CD4-positive, CD25-positive, alpha-beta regulatory T cell (primary cell): ENCODE measurements at regions not wholly inside any gene's neighbourhood (a gene's known extent, or its start where the extent isn't known, plus 50 kb on each side); places are given as distances from the start of the nearest gene placed in this dataset.

ENCODE experiments used
- ATAC-seq, 2 donors: fragments of 150-1000 bp; cut with Tn5 transposase; one replicate each; pipeline ENCODE4 v1.10.0; 2021; ENCODE audit warnings: low read depth in 2 of 2, moderate number of reproducible peaks in 2 of 2, moderate library complexity in 1 of 2
- DNase-seq, 3 donors: peaks; one replicate each; pipeline versions ENCODE4 v3.0.0 to v3.0.0-alpha.2; 2012 to 2022; ENCODE audit warnings: mixed read lengths in 1 of 3
- H3K27ac ChIP-seq: one replicate; pipeline ENCODE4 v1.7.0; 2013; ENCODE audit warnings: mild to moderate bottlenecking, low read length; ENCODE audit not compliant: insufficient read depth, poor library complexity, severe bottlenecking
- H3K27me3 ChIP-seq: one replicate; pipeline ENCODE4 v1.7.0; 2013; ENCODE audit warnings: low read length; ENCODE audit not compliant: control insufficient read depth, insufficient read depth
- H3K36me3 ChIP-seq: one replicate; pipeline ENCODE4 v1.7.0; 2013; ENCODE audit warnings: mild to moderate bottlenecking, low read length, moderate library complexity; ENCODE audit not compliant: control insufficient read depth, insufficient read depth
- H3K4me1 ChIP-seq: 2 replicates; pipeline ENCODE4 v1.7.0; 2013; ENCODE audit warnings: mild to moderate bottlenecking, low read length; ENCODE audit not compliant: insufficient read depth, control insufficient read depth, poor library complexity, severe bottlenecking
- H3K4me3 ChIP-seq: one replicate; pipeline ENCODE4 v1.7.0; 2013; ENCODE audit warnings: low read depth, mild to moderate bottlenecking, low read length, moderate library complexity
- H3K9me3 ChIP-seq, 2 experiments: 1 replicate in 1 of 2; 2 replicates in 1 of 2; pipeline ENCODE4 v1.7.0; 2013; ENCODE audit warnings: low read length in 2 of 2, mild to moderate bottlenecking in 1 of 2, moderate library complexity in 1 of 2; ENCODE audit not compliant: control insufficient read depth in 2 of 2
- H3K27ac Mint-ChIP-seq, 3 donors: one replicate each; pipeline ENCODE4 v1.8.0; 2020 to 2022; ENCODE audit warnings: mild to moderate bottlenecking in 3 of 3, mixed read lengths in 3 of 3, moderate library complexity in 2 of 3
- H3K27me3 Mint-ChIP-seq: one replicate; pipeline ENCODE4 v1.8.0; 2022; ENCODE audit warnings: mild to moderate bottlenecking, mixed read lengths
- H3K36me3 Mint-ChIP-seq: one replicate; pipeline ENCODE4 v1.8.0; 2020; ENCODE audit warnings: mixed read lengths
- H3K4me1 Mint-ChIP-seq, 4 donors: one replicate each; pipeline ENCODE4 v1.8.0; 2020 to 2022; ENCODE audit warnings: mixed read lengths in 4 of 4, mild to moderate bottlenecking in 1 of 4
- H3K4me3 Mint-ChIP-seq, 4 donors: one replicate each; pipeline ENCODE4 v1.8.0; 2020 to 2022; ENCODE audit warnings: mild to moderate bottlenecking in 4 of 4, mixed read lengths in 4 of 4, moderate library complexity in 3 of 4
- H3K9me3 Mint-ChIP-seq, 7 donors: one replicate each; pipeline ENCODE4 v1.8.0; 2020 to 2022; ENCODE audit warnings: mixed read lengths in 7 of 7, mild to moderate bottlenecking in 3 of 7, moderate library complexity in 2 of 7

DNA sequence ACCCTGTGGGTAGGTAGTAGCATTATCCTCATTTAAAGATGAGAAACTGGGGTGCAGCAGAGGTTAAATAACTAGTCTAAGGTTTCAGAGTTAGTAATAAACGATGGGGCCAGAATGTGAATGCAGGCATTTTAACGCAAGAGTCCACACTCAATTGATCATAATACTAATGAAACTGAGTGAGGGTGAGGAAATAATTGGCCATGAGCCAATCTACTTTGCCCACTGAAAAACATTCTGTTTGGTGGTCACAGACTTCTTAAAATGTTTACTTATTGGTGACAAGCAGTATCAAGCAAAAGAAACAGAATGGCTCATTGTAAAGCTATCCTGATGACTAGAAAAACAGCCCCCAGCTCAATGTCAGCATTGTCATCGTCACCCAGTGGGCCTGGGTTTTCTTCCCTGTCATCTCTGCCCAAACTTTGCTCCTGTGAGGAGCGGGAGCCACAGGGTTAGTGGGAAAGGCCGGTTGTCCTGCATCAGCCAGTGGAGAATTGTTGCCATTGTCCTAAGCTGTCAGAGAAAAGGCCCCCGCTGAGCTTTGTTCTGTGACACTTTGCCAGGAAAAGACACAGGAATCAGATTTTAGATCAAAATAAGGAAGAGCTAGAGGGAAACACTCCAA, 77.3 kb upstream of the MAN2A1 start:
- Histone ChIP-seq H3K36me3 (no peaks in the 10 kb centered on the region), H3K4me3 (no peak overlapping the region), H3K9me3 (no peaks in the 10 kb centered on the region), H3K4me1 (no peaks in the 10 kb centered on the region), H3K27ac (no peak overlapping the region), H3K27me3 (no peaks in the 10 kb centered on the region)
- no peak overlapping the region for H3K27ac Mint-ChIP-seq
- no peaks in the 10 kb centered on the region for H3K9me3 Mint-ChIP-seq
- H3K27me3 Mint-ChIP-seq = no peaks in the 10 kb centered on the region
- no peaks in the 10 kb centered on the region for H3K4me1 Mint-ChIP-seq
- no peaks in the 10 kb centered on the region for H3K36me3 Mint-ChIP-seq
- DNase-seq (no peak), ATAC-seq (no peak)
- no peak overlapping the region for H3K4me3 Mint-ChIP-seq

DNA sequence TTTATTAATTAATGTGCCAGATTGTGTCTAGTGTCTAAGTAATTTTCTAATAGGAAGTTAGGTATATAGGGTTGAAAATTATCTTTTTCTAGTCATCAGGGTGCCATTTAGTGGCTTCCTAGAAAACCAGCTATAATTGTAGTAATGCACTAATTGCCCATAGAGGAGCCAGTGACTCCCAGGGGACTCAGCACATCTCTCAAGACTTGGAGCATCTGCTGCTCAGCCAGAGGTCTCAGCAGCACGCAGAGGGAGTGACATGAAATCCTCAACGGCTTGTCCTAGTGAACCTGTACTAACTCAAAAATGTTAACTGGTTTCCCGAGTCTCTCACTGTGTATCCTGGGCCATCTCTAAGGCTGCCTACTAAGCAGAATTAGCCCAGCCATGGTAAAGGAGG, 78.2 kb upstream of the MAN2A1 start:
- no peak overlapping the region for H3K27ac ChIP-seq
- Mint-ChIP-seq H3K4me1 (no peaks in the 10 kb centered on the region), H3K36me3 (no peaks in the 10 kb centered on the region), H3K9me3 (no peaks in the 10 kb centered on the region), H3K27ac (no peak overlapping the region), H3K4me3 (no peak overlapping the region), H3K27me3 (no peaks in the 10 kb centered on the region)
- no peaks in the 10 kb centered on the region for H3K36me3 ChIP-seq
- H3K4me3 ChIP-seq = no peak overlapping the region
- no peaks in the 10 kb centered on the region for H3K9me3 ChIP-seq
- ATAC-seq = no peak
- H3K27me3 ChIP-seq = no peaks in the 10 kb centered on the region
- DNase-seq = no peak
- H3K4me1 ChIP-seq = no peaks in the 10 kb centered on the region

DNA sequence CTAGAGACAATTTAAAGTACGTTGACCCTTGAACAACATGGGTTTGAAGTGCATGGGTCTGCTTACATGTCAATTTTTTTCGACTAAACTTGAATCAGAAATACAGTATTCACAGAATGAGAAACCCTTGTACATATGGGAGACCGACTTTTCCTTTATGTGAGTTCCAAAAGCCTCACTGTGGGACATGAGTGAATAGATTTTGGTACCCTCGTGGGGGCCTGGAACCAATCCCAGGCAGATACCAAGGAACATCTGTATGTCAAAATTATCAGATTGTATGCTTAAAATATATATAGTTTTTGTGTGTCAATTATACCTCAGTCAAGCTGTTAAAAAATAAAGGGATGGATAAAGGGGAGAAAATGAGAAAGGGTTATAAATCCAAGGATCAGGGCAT, 78.7 kb upstream of the MAN2A1 start:
- no peaks in the 10 kb centered on the region for H3K27me3 Mint-ChIP-seq

DNA sequence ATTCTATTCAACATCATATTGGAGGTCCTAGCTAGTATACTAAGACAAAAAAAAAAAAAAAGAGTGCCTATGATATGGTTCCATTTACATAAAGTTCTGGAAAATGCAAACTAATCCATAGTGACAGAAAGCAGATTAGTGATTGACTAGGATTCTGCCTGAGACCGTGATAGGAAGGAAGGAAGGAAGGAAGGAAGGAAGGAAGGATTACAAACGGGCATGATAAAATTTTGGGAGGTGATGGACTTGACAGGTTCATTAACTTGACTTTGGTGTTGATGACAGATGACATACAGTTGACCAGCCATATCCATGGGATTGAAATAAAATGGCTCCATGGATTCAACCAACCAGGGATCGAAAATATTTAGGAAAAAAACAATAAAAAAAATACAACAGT, 79.1 kb upstream of the MAN2A1 start:
- Mint-ChIP-seq H3K4me3 (no peak overlapping the region), H3K27ac (no peak overlapping the region), H3K36me3 (no peaks in the 10 kb centered on the region), H3K4me1 (no peaks in the 10 kb centered on the region), H3K9me3 (no peaks in the 10 kb centered on the region), H3K27me3 (no peaks in the 10 kb centered on the region)
- Histone ChIP-seq H3K4me1 (no peaks in the 10 kb centered on the region), H3K36me3 (no peaks in the 10 kb centered on the region), H3K27ac (no peak overlapping the region), H3K9me3 (no peaks in the 10 kb centered on the region), H3K4me3 (no peak overlapping the region), H3K27me3 (no peaks in the 10 kb centered on the region)
- DNase-seq = no peak
- no peak for ATAC-seq

More for the DNA sequence above, 78.7 kb upstream of the MAN2A1 start:
- ATAC-seq (no peak), DNase-seq (no peak)
- H3K36me3 ChIP-seq = no peaks in the 10 kb centered on the region
- no peaks in the 10 kb centered on the region for H3K4me1 ChIP-seq
- no peaks in the 10 kb centered on the region for H3K9me3 Mint-ChIP-seq
- no peaks in the 10 kb centered on the region for H3K4me1 Mint-ChIP-seq
- H3K9me3 ChIP-seq = no peaks in the 10 kb centered on the region
- no peak overlapping the region for H3K27ac Mint-ChIP-seq
- no peaks in the 10 kb centered on the region for H3K36me3 Mint-ChIP-seq
- no peak overlapping the region for H3K4me3 ChIP-seq
- no peaks in the 10 kb centered on the region for H3K27me3 ChIP-seq
- H3K4me3 Mint-ChIP-seq = no peak overlapping the region
- no peak overlapping the region for H3K27ac ChIP-seq

DNA sequence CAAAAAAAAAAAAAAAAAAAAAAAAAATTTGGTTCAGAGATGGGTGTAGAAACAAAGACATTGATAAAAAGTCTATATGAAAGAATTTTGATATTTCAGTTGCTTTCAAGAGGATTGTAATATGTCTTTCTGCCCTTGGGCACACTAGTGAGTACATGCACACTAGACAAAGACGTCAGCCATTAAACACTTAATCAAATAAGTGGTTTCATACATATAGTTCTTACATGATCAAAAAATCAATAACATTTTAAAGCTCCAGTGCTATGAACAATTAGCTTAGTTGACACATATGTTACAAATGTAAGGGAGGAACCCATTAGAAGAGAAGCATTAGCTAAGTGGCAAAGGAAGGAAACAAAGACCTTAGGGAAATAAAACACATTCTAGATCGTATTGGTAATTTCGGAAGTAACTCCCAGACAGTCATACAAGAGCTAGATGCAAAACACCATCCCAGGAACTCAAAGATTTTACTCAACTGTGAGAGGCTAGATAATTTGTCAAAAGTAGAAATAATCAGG, 84.5 kb upstream of the MAN2A1 start:
- Mint-ChIP-seq H3K36me3 (no peaks in the 10 kb centered on the region), H3K27me3 (peaks cover 5% of the 10 kb centered on the region), H3K9me3 (peaks cover 0 to 3% (median 0%) of the 10 kb centered on the region in 7 donors), H3K27ac (no peak overlapping the region), H3K4me3 (no peak overlapping the region), H3K4me1 (no peaks in the 10 kb centered on the region)
- no peak for DNase-seq
- no peak for ATAC-seq
- Histone ChIP-seq H3K4me1 (no peaks in the 10 kb centered on the region), H3K36me3 (no peaks in the 10 kb centered on the region), H3K4me3 (no peak overlapping the region), H3K27ac (no peak overlapping the region), H3K9me3 (no peaks in the 10 kb centered on the region), H3K27me3 (no peaks in the 10 kb centered on the region)

DNA sequence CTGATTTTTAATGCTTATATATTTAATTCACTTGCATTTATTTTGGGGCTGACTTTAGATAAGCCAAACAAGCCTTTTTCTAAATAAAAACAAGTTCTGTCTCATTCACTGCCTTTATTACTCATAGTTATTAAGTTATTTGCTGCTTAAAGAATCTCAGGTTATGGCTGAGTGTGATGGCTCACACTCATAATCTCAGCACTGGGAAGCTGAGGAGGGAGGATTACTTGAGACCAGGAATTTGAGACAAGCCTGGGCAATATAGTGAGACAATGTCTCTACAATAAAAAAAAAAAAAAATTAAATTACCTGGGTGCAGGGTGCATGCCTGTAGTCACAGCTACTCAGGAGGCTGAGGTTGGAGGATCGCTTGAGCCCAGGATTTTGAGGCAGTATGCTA, 85.0 kb upstream of the MAN2A1 start:
- H3K4me1 ChIP-seq = no peaks in the 10 kb centered on the region
- no peak overlapping the region for H3K27ac ChIP-seq
- ATAC-seq = no peak
- H3K27me3 ChIP-seq = no peaks in the 10 kb centered on the region
- H3K36me3 Mint-ChIP-seq = no peaks in the 10 kb centered on the region
- H3K36me3 ChIP-seq = no peaks in the 10 kb centered on the region
- H3K4me3 ChIP-seq = no peak overlapping the region
- no peaks in the 10 kb centered on the region for H3K4me1 Mint-ChIP-seq
- H3K27me3 Mint-ChIP-seq = peaks cover 5% of the 10 kb centered on the region
- H3K9me3 Mint-ChIP-seq = peaks cover 0 to 3% (median 0%) of the 10 kb centered on the region in 7 donors
- no peak overlapping the region for H3K4me3 Mint-ChIP-seq
- DNase-seq = no peak
- no peaks in the 10 kb centered on the region for H3K9me3 ChIP-seq
- no peak overlapping the region for H3K27ac Mint-ChIP-seq

DNA sequence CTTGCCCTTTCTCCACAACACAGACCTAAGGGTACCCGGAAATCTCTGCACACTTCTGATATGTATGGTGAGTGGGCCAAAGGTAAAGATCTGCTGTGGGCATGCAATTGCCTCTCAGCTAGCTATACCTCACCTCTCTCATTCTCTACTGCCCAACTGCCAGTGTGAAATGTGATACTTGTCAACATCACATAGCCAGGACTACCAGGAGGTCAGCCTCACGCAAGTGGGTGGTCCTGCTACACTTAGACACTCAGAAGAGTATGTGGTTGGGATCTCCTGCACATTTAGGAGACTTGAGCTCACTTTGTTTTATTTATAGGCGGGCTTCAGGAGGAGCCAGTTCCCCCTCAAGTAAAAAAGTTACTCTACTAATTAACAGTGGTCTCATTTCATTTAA, 88.0 kb upstream of the MAN2A1 start:
- H3K9me3 ChIP-seq = no peaks in the 10 kb centered on the region
- H3K9me3 Mint-ChIP-seq = peaks cover 0 to 3% (median 0%) of the 10 kb centered on the region in 7 donors
- no peak overlapping the region for H3K4me3 Mint-ChIP-seq
- no peaks in the 10 kb centered on the region for H3K4me1 ChIP-seq
- H3K27ac ChIP-seq = no peak overlapping the region
- DNase-seq = no peak
- no peaks in the 10 kb centered on the region for H3K36me3 ChIP-seq
- peaks cover 5% of the 10 kb centered on the region for H3K27me3 Mint-ChIP-seq
- no peaks in the 10 kb centered on the region for H3K4me1 Mint-ChIP-seq
- no peak overlapping the region for H3K4me3 ChIP-seq
- H3K27ac Mint-ChIP-seq = no peak overlapping the region
- H3K36me3 Mint-ChIP-seq = no peaks in the 10 kb centered on the region
- ATAC-seq = no peak
- no peaks in the 10 kb centered on the region for H3K27me3 ChIP-seq

DNA sequence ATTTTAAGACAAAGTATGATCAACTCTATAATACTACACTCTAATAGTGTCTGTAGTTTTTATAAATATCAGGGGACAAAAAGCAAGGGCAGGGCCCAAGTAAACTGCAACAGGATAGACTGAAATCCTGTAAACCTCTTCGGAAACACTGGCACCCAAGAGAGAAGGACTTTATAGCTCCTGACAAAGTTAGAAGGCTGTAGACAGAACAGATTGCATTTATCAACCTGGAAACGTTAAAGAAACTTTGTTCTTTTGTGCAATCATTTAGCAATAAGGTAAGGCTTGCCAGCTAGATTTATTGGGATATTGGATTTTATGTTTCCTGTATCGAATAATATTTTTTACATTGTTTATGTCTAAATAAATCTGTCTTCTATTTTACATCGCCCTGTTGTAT, 91.8 kb upstream of the MAN2A1 start:
- H3K9me3 Mint-ChIP-seq = peaks cover 0 to 3% (median 0%) of the 10 kb centered on the region in 7 donors
- Histone ChIP-seq H3K36me3 (no peaks in the 10 kb centered on the region), H3K4me3 (no peak overlapping the region), H3K27me3 (no peaks in the 10 kb centered on the region), H3K27ac (no peak overlapping the region), H3K4me1 (no peaks in the 10 kb centered on the region), H3K9me3 (no peaks in the 10 kb centered on the region)
- peaks cover 5% of the 10 kb centered on the region for H3K27me3 Mint-ChIP-seq
- H3K4me1 Mint-ChIP-seq = no peaks in the 10 kb centered on the region
- DNase-seq = no peak
- H3K4me3 Mint-ChIP-seq = no peak overlapping the region
- no peaks in the 10 kb centered on the region for H3K36me3 Mint-ChIP-seq
- no peak for ATAC-seq
- H3K27ac Mint-ChIP-seq = no peak overlapping the region
